ENCODE measurements at regions not wholly inside any gene's neighbourhood (a gene's known extent, or its start where the extent isn't known, plus 50 kb on each side); places are given as distances from the start of the nearest gene placed in this dataset.
"Not testable (repeated sequence)": the region's sequence is repeated elsewhere in the genome, so short reads cannot be mapped to it uniquely, and the experiment has no call there.

- DNase-seq, result no peak
Observed at GRCh38 chr2:116133381-116133942, 1681.0 kb upstream of the DDX18 start.

GRCh38 chr2:116141891-116142474 is 1672.5 kb upstream of the DDX18 start:
- no peak for DNase-seq

- no peak for DNase-seq
Observed at GRCh38 chr2:116142644-116143227, 1671.8 kb upstream of the DDX18 start.

- no peak for DNase-seq
Observed at GRCh38 chr2:116145031-116145430, 1669.5 kb upstream of the DDX18 start.

GRCh38 chr2:116148361-116148760 is 1666.1 kb upstream of the DDX18 start:
- DNase-seq, result no peak

GRCh38 chr2:116153729-116154128 is 1660.8 kb upstream of the DDX18 start:
- no peak for DNase-seq

GRCh38 chr2:116160657-116161056 is 1653.8 kb upstream of the DDX18 start:
- no peak for DNase-seq

- no peak for DNase-seq
Observed at GRCh38 chr2:116162395-116162794, 1652.1 kb upstream of the DDX18 start.

- no peak for DNase-seq
Observed at GRCh38 chr2:116167107-116167506, 1647.4 kb upstream of the DDX18 start.

- DNase-seq, result no peak
Observed at GRCh38 chr2:116180072-116180471, 1634.4 kb upstream of the DDX18 start.

- DNase-seq, result not testable (repeated sequence)
Observed at GRCh38 chr2:116190684-116191083, 1623.8 kb upstream of the DDX18 start.

- no peak for DNase-seq
Observed at GRCh38 chr2:116200086-116200485, 1614.4 kb upstream of the DDX18 start.

GRCh38 chr2:116211719-116212118 is 1602.8 kb upstream of the DDX18 start:
- no peak for DNase-seq

- no peak for DNase-seq
Observed at GRCh38 chr2:116222793-116223192, 1591.7 kb upstream of the DDX18 start.

GRCh38 chr2:116223912-116224311 is 1590.6 kb upstream of the DDX18 start:
- no peak for DNase-seq

- no peak for DNase-seq
Observed at GRCh38 chr2:116224610-116225009, 1589.9 kb upstream of the DDX18 start.

- no peak for DNase-seq
Observed at GRCh38 chr2:116238511-116238910, 1576.0 kb upstream of the DDX18 start.

GRCh38 chr2:116250376-116250775 is 1564.1 kb upstream of the DDX18 start:
- no peak for DNase-seq

GRCh38 chr2:116264872-116265271 is 1549.6 kb upstream of the DDX18 start:
- DNase-seq, result no peak

- DNase-seq, result no peak
Observed at GRCh38 chr2:116269040-116269439, 1545.5 kb upstream of the DDX18 start.

- DNase-seq, result no peak
Observed at GRCh38 chr2:116304328-116304727, 1510.2 kb upstream of the DDX18 start.

- DNase-seq, result no peak
Observed at GRCh38 chr2:116317111-116317510, 1497.4 kb upstream of the DDX18 start.

- DNase-seq, result not testable (repeated sequence)
Observed at GRCh38 chr2:116318551-116318950, 1495.9 kb upstream of the DDX18 start.

- DNase-seq, result no peak
Observed at GRCh38 chr2:116319001-116319400, 1495.5 kb upstream of the DDX18 start.
